ENCODE measurements at regions not wholly inside any gene's neighbourhood (a gene's known extent, or its start where the extent isn't known, plus 50 kb on each side); places are given as distances from the start of the nearest gene placed in this dataset.
"Not testable (repeated sequence)": the region's sequence is repeated elsewhere in the genome, so short reads cannot be mapped to it uniquely, and the experiment has no call there.

DNA sequence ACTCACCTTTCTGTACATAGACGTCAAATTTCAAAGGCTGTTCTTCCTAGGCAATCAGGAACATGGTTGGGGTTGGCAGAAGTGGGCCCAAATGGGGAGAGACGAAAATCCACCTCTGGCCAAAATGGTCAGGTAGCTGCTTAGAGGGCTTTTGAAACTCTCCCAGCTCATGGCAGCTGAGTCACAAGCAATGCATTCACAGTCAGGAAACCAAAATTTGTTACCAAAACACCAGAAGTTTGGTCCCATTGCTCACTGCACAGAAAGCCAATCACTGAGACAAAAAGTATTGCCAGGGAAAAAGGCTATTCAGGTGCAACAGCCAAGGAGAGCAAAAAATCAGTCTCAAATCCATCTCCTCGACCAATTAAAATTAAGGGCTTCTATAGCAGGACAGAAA, 539.6 kb upstream of the CCDC54 start:
- no peak overlapping the region for H3K4me3 ChIP-seq (ENCODE audit: low read depth, low read length)
- TF ChIP-seq, protein P1, sequence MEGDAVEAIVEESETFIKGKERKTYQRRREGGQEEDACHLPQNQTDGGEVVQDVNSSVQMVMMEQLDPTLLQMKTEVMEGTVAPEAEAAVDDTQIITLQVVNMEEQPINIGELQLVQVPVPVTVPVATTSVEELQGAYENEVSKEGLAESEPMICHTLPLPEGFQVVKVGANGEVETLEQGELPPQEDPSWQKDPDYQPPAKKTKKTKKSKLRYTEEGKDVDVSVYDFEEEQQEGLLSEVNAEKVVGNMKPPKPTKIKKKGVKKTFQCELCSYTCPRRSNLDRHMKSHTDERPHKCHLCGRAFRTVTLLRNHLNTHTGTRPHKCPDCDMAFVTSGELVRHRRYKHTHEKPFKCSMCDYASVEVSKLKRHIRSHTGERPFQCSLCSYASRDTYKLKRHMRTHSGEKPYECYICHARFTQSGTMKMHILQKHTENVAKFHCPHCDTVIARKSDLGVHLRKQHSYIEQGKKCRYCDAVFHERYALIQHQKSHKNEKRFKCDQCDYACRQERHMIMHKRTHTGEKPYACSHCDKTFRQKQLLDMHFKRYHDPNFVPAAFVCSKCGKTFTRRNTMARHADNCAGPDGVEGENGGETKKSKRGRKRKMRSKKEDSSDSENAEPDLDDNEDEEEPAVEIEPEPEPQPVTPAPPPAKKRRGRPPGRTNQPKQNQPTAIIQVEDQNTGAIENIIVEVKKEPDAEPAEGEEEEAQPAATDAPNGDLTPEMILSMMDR (IDR thresholded peaks at IDR 0.05; ENCODE audit: borderline replicate concordance, insufficient read depth, low read depth, low read length): no peak

GRCh38 chr3:106839576-106840280, 537.5 kb upstream of the CCDC54 start:
- no peak overlapping the region for H3K4me3 ChIP-seq (ENCODE audit: low read depth, low read length)
- TF ChIP-seq, protein P1 (IDR thresholded peaks at IDR 0.05; ENCODE audit: borderline replicate concordance, insufficient read depth, low read depth, low read length): no peak

DNA sequence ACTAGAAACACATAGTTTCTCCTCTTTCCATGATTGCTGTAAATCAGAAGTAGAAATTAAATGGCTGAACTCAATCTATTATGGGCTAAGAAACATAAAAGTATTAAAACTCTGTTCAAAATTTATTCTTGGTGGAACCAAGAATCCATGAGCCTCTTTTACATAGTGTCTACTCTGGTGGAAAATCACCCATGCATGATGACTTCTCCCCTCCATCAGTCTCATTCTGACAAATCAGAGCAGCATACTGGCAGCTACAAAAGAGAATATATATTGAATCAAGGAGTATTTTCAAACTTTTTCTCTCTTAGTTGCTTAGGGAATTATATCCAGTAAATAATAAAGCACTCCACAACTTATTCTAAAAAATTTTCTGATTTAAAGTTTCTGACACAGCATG, 536.9 kb upstream of the CCDC54 start:
- TF ChIP-seq, protein P1 (IDR thresholded peaks at IDR 0.05; ENCODE audit: borderline replicate concordance, insufficient read depth, low read depth, low read length): no peak
- H3K4me3 ChIP-seq (ENCODE audit: low read depth, low read length): no peak overlapping the region

DNA sequence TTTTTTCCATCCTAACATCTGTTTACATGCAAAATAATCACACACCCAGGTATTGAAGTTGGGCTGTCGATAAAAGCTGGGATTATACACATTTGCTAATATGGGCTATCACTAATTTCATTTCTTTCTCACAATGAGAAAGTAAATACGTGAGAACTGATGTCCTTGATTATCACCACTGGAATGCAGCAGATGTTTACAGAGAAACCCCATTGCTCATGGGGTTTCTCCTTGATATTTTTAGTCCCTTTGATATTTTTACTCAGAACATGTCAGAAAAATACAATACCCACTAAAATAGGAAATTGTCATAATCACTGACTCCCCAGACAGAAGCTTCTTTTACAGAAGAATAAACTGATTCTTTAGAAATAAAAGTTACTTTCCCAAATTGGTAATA, 535.1 kb upstream of the CCDC54 start:
- TF ChIP-seq, protein P1 (IDR thresholded peaks at IDR 0.05; ENCODE audit: borderline replicate concordance, insufficient read depth, low read depth, low read length): no peak

GRCh38 chr3:106844638-106845037, 532.6 kb upstream of the CCDC54 start:
- TF ChIP-seq, protein P1 (IDR thresholded peaks at IDR 0.05; ENCODE audit: borderline replicate concordance, insufficient read depth, low read depth, low read length): no peak
- H3K4me3 ChIP-seq (ENCODE audit: low read depth, low read length): no peak overlapping the region

More for the DNA sequence above, 535.1 kb upstream of the CCDC54 start:
- H3K4me3 ChIP-seq (ENCODE audit: low read depth, low read length): no peak overlapping the region

- TF ChIP-seq, protein P1 (IDR thresholded peaks at IDR 0.05; ENCODE audit: borderline replicate concordance, insufficient read depth, low read depth, low read length): no peak
These were observed 529.1 kb upstream of the CCDC54 start for GRCh38 chr3:106848099-106848498.

GRCh38 chr3:106850437-106850836, 526.8 kb upstream of the CCDC54 start:
- H3K4me3 ChIP-seq (ENCODE audit: low read depth, low read length): no peak overlapping the region
- TF ChIP-seq, protein P1 (IDR thresholded peaks at IDR 0.05; ENCODE audit: borderline replicate concordance, insufficient read depth, low read depth, low read length): no peak

More at GRCh38 chr3:106848099-106848498, 529.1 kb upstream of the CCDC54 start:
- H3K4me3 ChIP-seq (ENCODE audit: low read depth, low read length): no peak overlapping the region

- not testable (repeated sequence) for H3K4me3 ChIP-seq (ENCODE audit: low read depth, low read length)
These were observed 518.9 kb upstream of the CCDC54 start for GRCh38 chr3:106858321-106858720.
